Memory B cell (primary cell): ENCODE measurements at regions not wholly inside any gene's neighbourhood (a gene's known extent, or its start where the extent isn't known, plus 50 kb on each side); places are given as distances from the start of the nearest gene placed in this dataset.
A peak's percentile ranks its signal among the peaks of the same experiment; 100 is the strongest.
"Not testable (repeated sequence)": the region's sequence is repeated elsewhere in the genome, so short reads cannot be mapped to it uniquely, and the experiment has no call there.

Experiments
- ATAC-seq: fragments of 150-1000 bp; cut with Tn5 transposase; 2 replicates; pipeline ENCODE4 v1.10.0; 2021; ENCODE audit warnings: low read depth, mild to moderate bottlenecking, moderate library complexity
- DNase-seq, 2 donors: peaks; one replicate each; pipeline ENCODE4 v3.0.0; 2022; ENCODE audit warnings: low spot score in 2 of 2
- H3K27ac Mint-ChIP-seq: one replicate; pipeline ENCODE4 v1.8.0; 2022; ENCODE audit warnings: mild to moderate bottlenecking, moderate library complexity, mixed read lengths
- H3K27me3 Mint-ChIP-seq: one replicate; pipeline ENCODE4 v1.8.0; 2022; ENCODE audit warnings: mixed read lengths
- H3K36me3 Mint-ChIP-seq: one replicate; pipeline ENCODE4 v1.8.0; 2022; ENCODE audit warnings: mild to moderate bottlenecking, mixed read lengths
- H3K4me1 Mint-ChIP-seq: one replicate; pipeline ENCODE4 v1.8.0; 2022; ENCODE audit warnings: mixed read lengths
- H3K4me3 Mint-ChIP-seq: one replicate; pipeline ENCODE4 v1.8.0; 2022; ENCODE audit warnings: mild to moderate bottlenecking, moderate library complexity, mixed read lengths
- H3K9me3 Mint-ChIP-seq: one replicate; pipeline ENCODE4 v1.8.0; 2022; ENCODE audit warnings: mixed read lengths

GRCh38 chr2:129378186-129378585 is 601.3 kb upstream of the RAB6C start:
- no peak overlapping the region for H3K27ac Mint-ChIP-seq
- no peak for DNase-seq
- peaks cover 6% of the 10 kb centered on the region for H3K9me3 Mint-ChIP-seq
- H3K4me1 Mint-ChIP-seq: peaks cover 6% of the 10 kb centered on the region
- H3K4me3 Mint-ChIP-seq: no peak overlapping the region
- H3K27me3 Mint-ChIP-seq: no peaks in the 10 kb centered on the region
- no peaks in the 10 kb centered on the region for H3K36me3 Mint-ChIP-seq
- no peak for ATAC-seq

- Mint-ChIP-seq H3K27ac (no peak overlapping the region), H3K4me1 (peaks cover 6% of the 10 kb centered on the region), H3K36me3 (no peaks in the 10 kb centered on the region), H3K27me3 (no peaks in the 10 kb centered on the region), H3K4me3 (no peak overlapping the region), H3K9me3 (peaks cover 6% of the 10 kb centered on the region)
- no peak for DNase-seq
- ATAC-seq: no peak
Observed at GRCh38 chr2:129379411-129379810, 600.1 kb upstream of the RAB6C start.

- Mint-ChIP-seq H3K27me3 (peaks cover 2% of the 10 kb centered on the region), H3K9me3 (peaks cover 7% of the 10 kb centered on the region), H3K36me3 (no peaks in the 10 kb centered on the region), H3K4me3 (no peak overlapping the region), H3K27ac (no peak overlapping the region), H3K4me1 (peaks cover 6% of the 10 kb centered on the region)
- ATAC-seq (no peak), DNase-seq (no peak)
Observed at GRCh38 chr2:129381789-129382188, 597.7 kb upstream of the RAB6C start.

GRCh38 chr2:129388870-129389269 is 590.6 kb upstream of the RAB6C start:
- DNase-seq (no peak), ATAC-seq (no peak)
- Mint-ChIP-seq H3K4me3 (no peak overlapping the region), H3K27me3 (peaks cover 6% of the 10 kb centered on the region), H3K9me3 (peaks cover 3% of the 10 kb centered on the region), H3K27ac (no peak overlapping the region), H3K4me1 (no peaks in the 10 kb centered on the region), H3K36me3 (no peaks in the 10 kb centered on the region)

GRCh38 chr2:129393816-129394215 is 585.6 kb upstream of the RAB6C start:
- DNase-seq (no peak), ATAC-seq (no peak)
- H3K27me3 Mint-ChIP-seq: peaks cover 4% of the 10 kb centered on the region
- peaks cover 1% of the 10 kb centered on the region for H3K9me3 Mint-ChIP-seq
- no peaks in the 10 kb centered on the region for H3K36me3 Mint-ChIP-seq
- H3K27ac Mint-ChIP-seq: no peak overlapping the region
- no peaks in the 10 kb centered on the region for H3K4me1 Mint-ChIP-seq
- no peak overlapping the region for H3K4me3 Mint-ChIP-seq

- no peaks in the 10 kb centered on the region for H3K4me1 Mint-ChIP-seq
- no peaks in the 10 kb centered on the region for H3K36me3 Mint-ChIP-seq
- no peak overlapping the region for H3K4me3 Mint-ChIP-seq
- H3K9me3 Mint-ChIP-seq: peaks cover 1% of the 10 kb centered on the region
- ATAC-seq (peak; percentile 24), DNase-seq (no peak)
- no peak overlapping the region for H3K27ac Mint-ChIP-seq
- peaks cover 2% of the 10 kb centered on the region for H3K27me3 Mint-ChIP-seq
Observed at GRCh38 chr2:129396980-129397599, 582.4 kb upstream of the RAB6C start.

- H3K27ac Mint-ChIP-seq: no peak overlapping the region
- H3K9me3 Mint-ChIP-seq: peaks cover 1% of the 10 kb centered on the region
- no peaks in the 10 kb centered on the region for H3K27me3 Mint-ChIP-seq
- H3K36me3 Mint-ChIP-seq: no peaks in the 10 kb centered on the region
- H3K4me1 Mint-ChIP-seq: no peaks in the 10 kb centered on the region
- DNase-seq: no peak
- H3K4me3 Mint-ChIP-seq: no peak overlapping the region
- ATAC-seq: no peak
Observed at GRCh38 chr2:129400826-129401225, 578.6 kb upstream of the RAB6C start.

- H3K36me3 Mint-ChIP-seq: no peaks in the 10 kb centered on the region
- no peak overlapping the region for H3K27ac Mint-ChIP-seq
- no peaks in the 10 kb centered on the region for H3K27me3 Mint-ChIP-seq
- peaks cover 1% of the 10 kb centered on the region for H3K9me3 Mint-ChIP-seq
- DNase-seq (no peak), ATAC-seq (no peak)
- H3K4me3 Mint-ChIP-seq: no peak overlapping the region
- no peaks in the 10 kb centered on the region for H3K4me1 Mint-ChIP-seq
Observed at GRCh38 chr2:129402076-129402475, 577.4 kb upstream of the RAB6C start.

GRCh38 chr2:129404000-129404685 is 575.3 kb upstream of the RAB6C start:
- Mint-ChIP-seq H3K4me1 (no peaks in the 10 kb centered on the region), H3K9me3 (peaks cover 3% of the 10 kb centered on the region), H3K27me3 (no peaks in the 10 kb centered on the region), H3K36me3 (no peaks in the 10 kb centered on the region), H3K4me3 (no peak overlapping the region), H3K27ac (no peak overlapping the region)
- DNase-seq: no peak
- no peak for ATAC-seq

GRCh38 chr2:129408570-129408969 is 570.9 kb upstream of the RAB6C start:
- H3K27ac Mint-ChIP-seq: no peak overlapping the region
- H3K4me3 Mint-ChIP-seq: no peak overlapping the region
- DNase-seq: no peak
- no peaks in the 10 kb centered on the region for H3K4me1 Mint-ChIP-seq
- peaks cover 6% of the 10 kb centered on the region for H3K9me3 Mint-ChIP-seq
- H3K36me3 Mint-ChIP-seq: no peaks in the 10 kb centered on the region
- no peak for ATAC-seq
- H3K27me3 Mint-ChIP-seq: no peaks in the 10 kb centered on the region

GRCh38 chr2:129417041-129417440 is 562.4 kb upstream of the RAB6C start:
- DNase-seq, ATAC-seq, H3K27me3 Mint-ChIP-seq, H3K27ac Mint-ChIP-seq, H3K36me3 Mint-ChIP-seq, H3K4me1 Mint-ChIP-seq, H3K4me3 Mint-ChIP-seq, H3K9me3 Mint-ChIP-seq: not testable (repeated sequence)

- no peaks in the 10 kb centered on the region for H3K4me1 Mint-ChIP-seq
- no peak overlapping the region for H3K27ac Mint-ChIP-seq
- H3K36me3 Mint-ChIP-seq: no peaks in the 10 kb centered on the region
- no peak for ATAC-seq
- no peak for DNase-seq
- H3K9me3 Mint-ChIP-seq: peaks cover 2% of the 10 kb centered on the region
- H3K4me3 Mint-ChIP-seq: no peak overlapping the region
- H3K27me3 Mint-ChIP-seq: no peaks in the 10 kb centered on the region
Observed at GRCh38 chr2:129422028-129422427, 557.4 kb upstream of the RAB6C start.

- ATAC-seq (no peak), DNase-seq (no peak)
- H3K27me3 Mint-ChIP-seq: peaks cover 12% of the 10 kb centered on the region
- no peaks in the 10 kb centered on the region for H3K4me1 Mint-ChIP-seq
- H3K36me3 Mint-ChIP-seq: no peaks in the 10 kb centered on the region
- no peak overlapping the region for H3K4me3 Mint-ChIP-seq
- no peak overlapping the region for H3K27ac Mint-ChIP-seq
- H3K9me3 Mint-ChIP-seq: no peaks in the 10 kb centered on the region
Observed at GRCh38 chr2:129428086-129428660, 551.3 kb upstream of the RAB6C start.

- no peak overlapping the region for H3K4me3 Mint-ChIP-seq
- H3K9me3 Mint-ChIP-seq: no peaks in the 10 kb centered on the region
- DNase-seq (no peak), ATAC-seq (no peak)
- H3K4me1 Mint-ChIP-seq: no peaks in the 10 kb centered on the region
- H3K36me3 Mint-ChIP-seq: no peaks in the 10 kb centered on the region
- no peak overlapping the region for H3K27ac Mint-ChIP-seq
- H3K27me3 Mint-ChIP-seq: peaks cover 13% of the 10 kb centered on the region
Observed at GRCh38 chr2:129430911-129431310, 548.6 kb upstream of the RAB6C start.

- H3K27ac Mint-ChIP-seq: no peak overlapping the region
- no peak overlapping the region for H3K4me3 Mint-ChIP-seq
- H3K9me3 Mint-ChIP-seq: no peaks in the 10 kb centered on the region
- no peak for DNase-seq
- no peaks in the 10 kb centered on the region for H3K36me3 Mint-ChIP-seq
- H3K27me3 Mint-ChIP-seq: peaks cover 13% of the 10 kb centered on the region
- ATAC-seq: no peak
- no peaks in the 10 kb centered on the region for H3K4me1 Mint-ChIP-seq
Observed at GRCh38 chr2:129431881-129432280, 547.6 kb upstream of the RAB6C start.
